Osteocyte (in vitro differentiated cells): ENCODE measurements at regions not wholly inside any gene's neighbourhood (a gene's known extent, or its start where the extent isn't known, plus 50 kb on each side); places are given as distances from the start of the nearest gene placed in this dataset.

Experiments
- DNase-seq: peaks from one replicate; pipeline ENCODE4 v3.0.0; 2021; ENCODE audit warnings: mixed read lengths; ENCODE audit not compliant: unreplicated experiment; ENCODE audit errors: extremely low spot score
- H3K27ac Mint-ChIP-seq: one replicate; pipeline ENCODE4 v1.8.0; 2021; ENCODE audit warnings: mild to moderate bottlenecking, mixed read lengths; ENCODE audit not compliant: unreplicated experiment
- H3K27me3 Mint-ChIP-seq: one replicate; pipeline ENCODE4 v1.8.0; 2021; ENCODE audit warnings: mixed read lengths; ENCODE audit not compliant: unreplicated experiment
- H3K36me3 Mint-ChIP-seq: one replicate; pipeline ENCODE4 v1.8.0; 2021; ENCODE audit warnings: mixed read lengths; ENCODE audit not compliant: unreplicated experiment
- H3K4me1 Mint-ChIP-seq: one replicate; pipeline ENCODE4 v1.8.0; 2021; ENCODE audit warnings: mixed read lengths; ENCODE audit not compliant: unreplicated experiment
- H3K4me3 Mint-ChIP-seq: one replicate; pipeline ENCODE4 v1.8.0; 2021; ENCODE audit warnings: mild to moderate bottlenecking, moderate library complexity, mixed read lengths; ENCODE audit not compliant: unreplicated experiment
- H3K9me3 Mint-ChIP-seq: one replicate; pipeline ENCODE4 v1.8.0; 2021; ENCODE audit warnings: mixed read lengths; ENCODE audit not compliant: unreplicated experiment
- TF ChIP-seq, protein P1 (sequence below): fragments of 200-600 bp; sonication (generic); IDR thresholded peaks from 2 replicates; pipeline ENCODE4 v1.5.0; 2021; ENCODE audit warnings: antibody characterized with exemption, mild to moderate bottlenecking, moderate library complexity

DNA sequence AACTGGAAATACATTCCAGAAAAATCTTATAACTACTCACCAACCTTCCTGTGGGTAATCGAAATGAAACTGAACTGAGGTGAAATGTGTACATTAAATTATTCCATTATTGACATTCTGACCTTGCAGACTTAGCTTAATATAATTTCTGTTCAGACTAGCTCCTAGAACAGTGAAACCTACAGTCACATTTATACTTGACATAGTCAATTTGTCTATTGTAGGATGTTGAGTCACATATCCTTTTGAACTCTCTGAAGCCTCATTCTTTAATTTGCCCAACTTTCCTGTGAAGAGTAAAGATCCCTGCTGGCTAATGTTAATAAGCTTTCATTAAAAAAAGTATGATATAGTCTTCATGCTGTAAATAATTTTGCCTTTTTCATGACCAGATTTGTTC is 92.0 kb upstream of the SCEL start:
- Mint-ChIP-seq H3K36me3 (no peaks in the 10 kb centered on the region), H3K27me3 (peaks cover 43% of the 10 kb centered on the region), H3K4me1 (no peaks in the 10 kb centered on the region), H3K4me3 (no peak overlapping the region), H3K9me3 (no peaks in the 10 kb centered on the region), H3K27ac (no peak overlapping the region)
- TF ChIP-seq, protein P1, sequence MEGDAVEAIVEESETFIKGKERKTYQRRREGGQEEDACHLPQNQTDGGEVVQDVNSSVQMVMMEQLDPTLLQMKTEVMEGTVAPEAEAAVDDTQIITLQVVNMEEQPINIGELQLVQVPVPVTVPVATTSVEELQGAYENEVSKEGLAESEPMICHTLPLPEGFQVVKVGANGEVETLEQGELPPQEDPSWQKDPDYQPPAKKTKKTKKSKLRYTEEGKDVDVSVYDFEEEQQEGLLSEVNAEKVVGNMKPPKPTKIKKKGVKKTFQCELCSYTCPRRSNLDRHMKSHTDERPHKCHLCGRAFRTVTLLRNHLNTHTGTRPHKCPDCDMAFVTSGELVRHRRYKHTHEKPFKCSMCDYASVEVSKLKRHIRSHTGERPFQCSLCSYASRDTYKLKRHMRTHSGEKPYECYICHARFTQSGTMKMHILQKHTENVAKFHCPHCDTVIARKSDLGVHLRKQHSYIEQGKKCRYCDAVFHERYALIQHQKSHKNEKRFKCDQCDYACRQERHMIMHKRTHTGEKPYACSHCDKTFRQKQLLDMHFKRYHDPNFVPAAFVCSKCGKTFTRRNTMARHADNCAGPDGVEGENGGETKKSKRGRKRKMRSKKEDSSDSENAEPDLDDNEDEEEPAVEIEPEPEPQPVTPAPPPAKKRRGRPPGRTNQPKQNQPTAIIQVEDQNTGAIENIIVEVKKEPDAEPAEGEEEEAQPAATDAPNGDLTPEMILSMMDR, result no peak
- DNase-seq, result no peak

GRCh38 chr13:77437267-77437666 is 98.2 kb upstream of the SCEL start:
- H3K27ac Mint-ChIP-seq, result no peak overlapping the region
- H3K4me3 Mint-ChIP-seq, result no peak overlapping the region

DNA sequence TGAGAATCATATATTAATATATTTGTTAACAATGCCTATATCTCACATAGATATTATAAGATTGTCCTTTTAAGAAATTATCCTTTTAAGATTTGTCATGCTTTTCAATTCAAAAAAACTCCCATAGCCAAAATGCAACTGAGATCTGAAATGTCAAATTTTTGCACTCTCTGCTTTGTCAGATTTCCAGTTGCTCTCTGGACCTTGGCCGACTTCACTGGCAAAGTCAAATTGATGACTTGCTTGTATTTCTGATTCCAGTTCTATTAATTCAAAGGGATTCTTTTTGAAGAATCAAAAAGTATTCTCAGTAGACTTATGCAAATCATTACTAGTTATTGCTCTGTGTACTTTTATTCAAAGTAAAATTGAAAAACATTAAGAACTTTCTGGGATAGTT is 101.2 kb upstream of the SCEL start:
- no peak for DNase-seq
- H3K4me1 Mint-ChIP-seq, result no peaks in the 10 kb centered on the region
- H3K9me3 Mint-ChIP-seq, result no peaks in the 10 kb centered on the region
- no peak overlapping the region for H3K4me3 Mint-ChIP-seq
- no peak overlapping the region for H3K27ac Mint-ChIP-seq
- no peaks in the 10 kb centered on the region for H3K36me3 Mint-ChIP-seq
- peaks cover 14% of the 10 kb centered on the region for H3K27me3 Mint-ChIP-seq
- TF ChIP-seq, protein P1, result no peak

More at GRCh38 chr13:77437267-77437666, 98.2 kb upstream of the SCEL start:
- H3K9me3 Mint-ChIP-seq, result no peaks in the 10 kb centered on the region
- TF ChIP-seq, protein P1, result no peak
- H3K4me1 Mint-ChIP-seq, result no peaks in the 10 kb centered on the region
- H3K36me3 Mint-ChIP-seq, result no peaks in the 10 kb centered on the region
- no peak for DNase-seq
- H3K27me3 Mint-ChIP-seq, result peaks cover 23% of the 10 kb centered on the region

DNA sequence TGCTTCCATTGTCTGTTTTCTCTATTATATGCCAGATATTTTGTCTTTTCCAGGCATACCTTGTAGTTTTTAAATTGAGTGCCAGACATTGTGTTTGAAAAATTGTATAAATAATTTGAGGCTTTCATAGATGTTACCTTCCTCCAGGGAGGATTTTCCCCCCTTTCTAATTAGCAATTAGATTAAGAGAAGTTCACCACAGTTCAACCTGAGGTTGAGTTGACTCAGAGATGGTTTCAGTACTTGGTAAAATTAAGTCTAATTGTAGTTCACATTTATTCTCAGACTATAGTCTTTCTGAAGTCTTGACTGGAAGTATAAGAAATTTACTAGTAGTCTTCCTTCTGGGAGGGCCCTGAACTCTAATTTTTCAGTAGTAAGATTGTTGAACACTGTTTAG is 104.1 kb upstream of the SCEL start:
- no peak overlapping the region for H3K27ac Mint-ChIP-seq
- no peak overlapping the region for H3K4me3 Mint-ChIP-seq
- H3K27me3 Mint-ChIP-seq, result peaks cover 18% of the 10 kb centered on the region
- no peaks in the 10 kb centered on the region for H3K36me3 Mint-ChIP-seq
- TF ChIP-seq, protein P1, result no peak
- no peak for DNase-seq
- H3K4me1 Mint-ChIP-seq, result no peaks in the 10 kb centered on the region
- H3K9me3 Mint-ChIP-seq, result no peaks in the 10 kb centered on the region

- H3K4me3 Mint-ChIP-seq, result no peak overlapping the region
- TF ChIP-seq, protein P1, result no peak
- H3K27ac Mint-ChIP-seq, result no peak overlapping the region
- no peaks in the 10 kb centered on the region for H3K36me3 Mint-ChIP-seq
- peaks cover 18% of the 10 kb centered on the region for H3K27me3 Mint-ChIP-seq
- no peak for DNase-seq
- no peaks in the 10 kb centered on the region for H3K4me1 Mint-ChIP-seq
- no peaks in the 10 kb centered on the region for H3K9me3 Mint-ChIP-seq
These were observed 103.6 kb upstream of the MYCBP2 start for GRCh38 chr13:77430377-77430951.
